Thymus (tissue), 11 donors: ENCODE measurements at regions not wholly inside any gene's neighbourhood (a gene's known extent, or its start where the extent isn't known, plus 50 kb on each side); places are given as distances from the start of the nearest gene placed in this dataset.
A peak's percentile ranks its signal among the peaks of the same experiment; 100 is the strongest.

ENCODE experiments used
- DNase-seq, 9 donors: peaks; one replicate each; pipeline ENCODE4 v3.0.0-alpha.2; 2013; ENCODE audit warnings: low spot score in 9 of 9, low read depth in 6 of 9, missing footprints in 1 of 9
- H3K27ac ChIP-seq, 2 donors: one replicate each; pipeline ENCODE4 v1.5.1; 2013; ENCODE audit warnings: control low read depth in 1 of 2, low read depth in 1 of 2, low read length in 1 of 2, mild to moderate bottlenecking in 1 of 2, moderate library complexity in 1 of 2
- H3K27me3 ChIP-seq, 2 donors: one replicate each; pipeline ENCODE4 v1.5.1; 2013; ENCODE audit warnings: low read length in 1 of 2; ENCODE audit not compliant: control insufficient read depth in 2 of 2, insufficient read depth in 1 of 2
- H3K36me3 ChIP-seq, 2 donors: one replicate each; pipeline ENCODE4 v1.5.1; 2013; ENCODE audit warnings: low read length in 1 of 2, mild to moderate bottlenecking in 1 of 2, moderate library complexity in 1 of 2; ENCODE audit not compliant: control insufficient read depth in 2 of 2, insufficient read depth in 2 of 2
- H3K4me1 ChIP-seq, 2 donors: one replicate each; pipeline ENCODE4 v1.5.1; 2013; ENCODE audit warnings: low read length in 2 of 2; ENCODE audit not compliant: control insufficient read depth in 2 of 2, insufficient read depth in 2 of 2
- H3K4me3 ChIP-seq, 2 donors: one replicate each; pipeline ENCODE4 v1.5.1; 2013; ENCODE audit warnings: low read length in 2 of 2, control low read depth in 1 of 2, mild to moderate bottlenecking in 1 of 2
- H3K9me3 ChIP-seq, 2 donors: one replicate each; pipeline ENCODE4 v1.5.1; 2013; ENCODE audit warnings: low read length in 1 of 2, mild to moderate bottlenecking in 1 of 2; ENCODE audit not compliant: control insufficient read depth in 2 of 2, insufficient read depth in 1 of 2
- WGBS: extraction: QIAGEN DNeasy Blood & Tissue Kit; methylation state at CpG from one replicate; pipeline ENCODE4 v1.1.7; 2013; 5-methylcytosine and 5-hydroxymethylcytosine counted together
- donor health status: healthy.

GRCh38 chr5:68960456-68960855 is 133.4 kb upstream of the SLC30A5 start:
- no peak for DNase-seq
- no peaks in the 10 kb centered on the region for H3K9me3 ChIP-seq
- WGBS = 58% methylated on average over 4 of the region's 4 CpGs
- H3K27ac ChIP-seq = no peak overlapping the region
- H3K4me3 ChIP-seq = no peak overlapping the region
- no peaks in the 10 kb centered on the region for H3K36me3 ChIP-seq
- H3K27me3 ChIP-seq = no peaks in the 10 kb centered on the region
- peaks cover 0 to 4% of the 10 kb centered on the region in 2 donors for H3K4me1 ChIP-seq

GRCh38 chr5:68960961-68961360 is 132.9 kb upstream of the SLC30A5 start:
- no peak overlapping the region for H3K27ac ChIP-seq
- DNase-seq = no peak
- 96% methylated on average over 6 of the region's 6 CpGs for WGBS
- H3K27me3 ChIP-seq = no peaks in the 10 kb centered on the region
- no peaks in the 10 kb centered on the region for H3K36me3 ChIP-seq
- no peaks in the 10 kb centered on the region for H3K9me3 ChIP-seq
- no peak overlapping the region for H3K4me3 ChIP-seq
- H3K4me1 ChIP-seq = peaks cover 0 to 4% of the 10 kb centered on the region in 2 donors

- H3K4me3 ChIP-seq = no peak overlapping the region
- H3K27ac ChIP-seq = no peak overlapping the region
- H3K4me1 ChIP-seq = peaks cover 0 to 6% of the 10 kb centered on the region in 2 donors
- no peaks in the 10 kb centered on the region for H3K36me3 ChIP-seq
- no peaks in the 10 kb centered on the region for H3K9me3 ChIP-seq
- WGBS = 94% methylated on average over 5 of the region's 5 CpGs
- no peaks in the 10 kb centered on the region for H3K27me3 ChIP-seq
- DNase-seq = no peak
These were observed 132.1 kb upstream of the SLC30A5 start for GRCh38 chr5:68961762-68962161.

GRCh38 chr5:68962757-68963484 is 130.9 kb upstream of the SLC30A5 start:
- Histone ChIP-seq H3K36me3 (no peaks in the 10 kb centered on the region), H3K27ac (no peak overlapping the region), H3K27me3 (no peaks in the 10 kb centered on the region), H3K4me3 (no peak overlapping the region), H3K4me1 (peaks cover 0 to 6% of the 10 kb centered on the region in 2 donors), H3K9me3 (no peaks in the 10 kb centered on the region)
- 55% methylated on average over 16 of the region's 16 CpGs for WGBS
- peak in 1 of 9 donors; percentile 18 for DNase-seq

GRCh38 chr5:68964679-68965078 is 129.1 kb upstream of the SLC30A5 start:
- Histone ChIP-seq H3K4me3 (no peak overlapping the region), H3K27ac (no peak overlapping the region), H3K9me3 (no peaks in the 10 kb centered on the region), H3K27me3 (no peaks in the 10 kb centered on the region), H3K4me1 (peaks cover 0 to 6% of the 10 kb centered on the region in 2 donors), H3K36me3 (no peaks in the 10 kb centered on the region)
- 73% methylated on average over 3 of the region's 3 CpGs for WGBS
- no peak for DNase-seq

GRCh38 chr5:68965926-68966325 is 127.9 kb upstream of the SLC30A5 start:
- Histone ChIP-seq H3K27me3 (no peaks in the 10 kb centered on the region), H3K4me1 (peaks cover 0 to 6% of the 10 kb centered on the region in 2 donors), H3K9me3 (no peaks in the 10 kb centered on the region), H3K27ac (no peak overlapping the region), H3K4me3 (no peak overlapping the region), H3K36me3 (no peaks in the 10 kb centered on the region)
- 97% methylated on average over 3 of the region's 3 CpGs for WGBS
- DNase-seq = no peak

- Histone ChIP-seq H3K36me3 (no peaks in the 10 kb centered on the region), H3K27ac (no peak overlapping the region), H3K4me3 (no peak overlapping the region), H3K9me3 (no peaks in the 10 kb centered on the region), H3K4me1 (peaks cover 0 to 6% of the 10 kb centered on the region in 2 donors), H3K27me3 (no peaks in the 10 kb centered on the region)
- WGBS = 95% methylated on average over 5 of the region's 5 CpGs
- DNase-seq = no peak
These were observed 127.2 kb upstream of the SLC30A5 start for GRCh38 chr5:68966596-68966995.

- H3K27ac ChIP-seq = no peak overlapping the region
- no peaks in the 10 kb centered on the region for H3K27me3 ChIP-seq
- H3K9me3 ChIP-seq = no peaks in the 10 kb centered on the region
- H3K36me3 ChIP-seq = no peaks in the 10 kb centered on the region
- DNase-seq = no peak
- peaks cover 0 to 3% of the 10 kb centered on the region in 2 donors for H3K4me1 ChIP-seq
- no peak overlapping the region for H3K4me3 ChIP-seq
These were observed 125.4 kb upstream of the SLC30A5 start for GRCh38 chr5:68968429-68968828.

- H3K4me3 ChIP-seq = no peak overlapping the region
- no peaks in the 10 kb centered on the region for H3K27me3 ChIP-seq
- no peaks in the 10 kb centered on the region for H3K36me3 ChIP-seq
- H3K27ac ChIP-seq = no peak overlapping the region
- H3K9me3 ChIP-seq = no peaks in the 10 kb centered on the region
- over 99% methylated on average over 5 of the region's 5 CpGs for WGBS
- H3K4me1 ChIP-seq = peaks cover 0 to 3% of the 10 kb centered on the region in 2 donors
- DNase-seq = no peak
These were observed 123.2 kb upstream of the SLC30A5 start for GRCh38 chr5:68970617-68971016.
